Stimulated activated CD4-positive, alpha-beta T cell treated with anti-CD3 and anti-CD28 coated beads, Interleukin-15, amount 100 ng/mL, for 48 hours (primary cell): ENCODE measurements at regions not wholly inside any gene's neighbourhood (a gene's known extent, or its start where the extent isn't known, plus 50 kb on each side); places are given as distances from the start of the nearest gene placed in this dataset.
"Not testable (repeated sequence)": the region's sequence is repeated elsewhere in the genome, so short reads cannot be mapped to it uniquely, and the experiment has no call there.

Experiments used
- DNase-seq, 2 donors: peaks; one replicate each; pipeline ENCODE4 v3.0.0-alpha.2; 2020; ENCODE audit warnings: low read depth in 2 of 2

GRCh38 chr2:95654897-95655296 lies 63.1 kb downstream of the TRIM43 start:
- DNase-seq = not testable (repeated sequence)

DNA sequence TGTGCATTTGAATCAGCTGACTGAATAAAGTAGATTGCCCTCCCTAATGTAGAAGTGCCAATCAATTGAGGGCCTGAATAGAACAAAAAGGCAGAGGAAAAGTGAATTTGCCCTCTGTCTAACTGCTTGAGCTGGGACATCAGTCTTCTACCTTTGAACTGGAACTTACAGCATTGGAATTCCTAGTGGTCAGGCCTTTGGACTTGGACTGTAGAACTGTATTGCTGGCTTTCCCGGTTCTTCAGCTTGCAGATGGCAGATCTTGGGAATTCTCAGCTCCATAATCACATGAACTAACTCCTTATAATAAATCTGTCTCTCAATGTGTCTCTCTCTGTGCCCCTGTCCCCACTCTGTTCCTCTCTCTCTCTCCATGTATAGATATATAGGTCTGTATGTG lies 64.8 kb downstream of the TRIM43 start:
- not testable (repeated sequence) for DNase-seq

DNA sequence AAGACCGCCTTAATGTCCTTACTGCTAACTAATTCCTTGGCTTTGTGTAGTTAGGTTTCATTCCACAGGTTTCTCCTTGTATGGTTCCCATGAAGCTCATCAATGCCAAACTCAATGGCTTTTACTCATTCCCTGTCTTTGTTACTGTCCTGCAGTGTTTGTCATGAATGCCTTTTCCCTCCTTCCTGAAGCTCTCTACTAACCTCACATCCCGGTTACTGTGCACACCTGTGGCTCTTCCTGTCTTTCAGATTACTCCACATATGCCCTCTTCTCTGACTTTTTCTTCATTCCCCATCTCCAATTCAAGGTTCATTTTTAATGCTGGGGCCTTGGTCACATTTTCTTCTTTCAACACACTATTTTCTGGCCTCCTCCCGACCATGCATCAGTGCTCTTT lies 66.1 kb downstream of the TRIM43 start:
- not testable (repeated sequence) for DNase-seq

GRCh38 chr2:95660766-95661562 lies 69.2 kb downstream of the TRIM43 start:
- DNase-seq = not testable (repeated sequence)

GRCh38 chr2:95663471-95664441 lies 72.0 kb downstream of the TRIM43 start:
- not testable (repeated sequence) for DNase-seq

DNA sequence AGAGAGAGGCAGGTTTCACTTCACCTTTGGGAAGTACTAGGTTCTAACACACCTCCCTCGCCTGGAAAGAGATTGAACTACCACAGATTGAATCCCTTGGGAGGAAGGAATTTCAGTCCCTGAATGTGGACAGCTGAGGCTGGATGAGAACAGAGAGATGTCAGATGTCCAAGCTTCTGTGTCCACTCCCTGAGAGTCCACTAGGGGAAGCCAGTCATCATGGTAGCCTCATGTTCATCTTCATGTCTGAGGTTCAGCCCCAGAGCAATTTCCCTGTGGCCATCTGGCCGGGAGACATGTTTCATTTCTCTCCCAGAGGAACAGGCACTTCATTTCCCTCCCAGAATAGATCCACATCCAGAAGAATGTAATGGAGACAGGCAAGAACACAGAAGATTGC lies 74.8 kb downstream of the TRIM43 start:
- DNase-seq = not testable (repeated sequence)

GRCh38 chr2:95667480-95667879 lies 75.7 kb downstream of the TRIM43 start:
- DNase-seq = no peak

GRCh38 chr2:95668934-95669333 lies 77.1 kb downstream of the TRIM43 start:
- not testable (repeated sequence) for DNase-seq

- no peak for DNase-seq
These were observed 77.7 kb downstream of the TRIM43 start for GRCh38 chr2:95669441-95669991.

DNA sequence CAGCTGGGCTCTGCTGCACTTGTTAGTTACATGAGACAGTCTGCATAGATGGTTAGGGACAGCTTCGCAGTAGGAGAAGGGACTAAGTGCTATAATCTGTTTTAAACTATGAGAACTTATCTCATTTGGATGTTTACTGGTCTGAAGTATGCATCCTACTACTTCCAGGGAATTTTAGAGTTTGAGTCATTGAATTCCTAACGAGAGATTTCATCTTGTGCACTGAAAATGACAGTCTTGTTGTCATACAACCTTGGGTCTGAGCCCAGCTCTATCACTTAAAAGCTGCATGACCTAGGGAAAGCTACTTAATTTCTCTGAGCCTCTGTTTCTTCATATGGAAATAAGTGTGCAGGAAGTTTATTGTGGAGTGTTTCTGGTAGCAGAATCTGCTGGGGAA lies 78.4 kb downstream of the TRIM43 start:
- DNase-seq = no peak

- DNase-seq = no peak
These were observed 78.9 kb downstream of the TRIM43 start for GRCh38 chr2:95670686-95671085.

DNA sequence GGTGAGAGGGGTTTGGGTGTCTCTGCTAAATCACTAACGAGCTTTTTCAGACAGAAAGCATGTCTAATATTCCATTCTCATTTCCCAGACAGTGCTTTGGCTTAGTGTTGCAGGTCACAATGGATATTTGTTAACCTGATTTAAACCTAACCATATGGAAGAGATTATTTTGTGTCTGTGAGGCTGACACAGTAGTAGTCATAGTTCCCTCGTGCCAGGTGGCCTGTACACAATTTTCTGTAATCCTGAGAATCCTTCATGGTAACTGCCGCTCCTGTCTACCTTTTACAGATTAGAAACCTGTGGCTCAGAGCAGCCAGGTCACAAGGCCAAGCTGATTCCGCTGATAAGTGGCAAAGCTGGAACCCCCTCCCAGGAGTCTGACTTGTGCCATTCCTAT lies 79.4 kb downstream of the TRIM43 start:
- DNase-seq = not testable (repeated sequence)

GRCh38 chr2:95671992-95672391 lies 80.2 kb downstream of the TRIM43 start:
- not testable (repeated sequence) for DNase-seq

DNA sequence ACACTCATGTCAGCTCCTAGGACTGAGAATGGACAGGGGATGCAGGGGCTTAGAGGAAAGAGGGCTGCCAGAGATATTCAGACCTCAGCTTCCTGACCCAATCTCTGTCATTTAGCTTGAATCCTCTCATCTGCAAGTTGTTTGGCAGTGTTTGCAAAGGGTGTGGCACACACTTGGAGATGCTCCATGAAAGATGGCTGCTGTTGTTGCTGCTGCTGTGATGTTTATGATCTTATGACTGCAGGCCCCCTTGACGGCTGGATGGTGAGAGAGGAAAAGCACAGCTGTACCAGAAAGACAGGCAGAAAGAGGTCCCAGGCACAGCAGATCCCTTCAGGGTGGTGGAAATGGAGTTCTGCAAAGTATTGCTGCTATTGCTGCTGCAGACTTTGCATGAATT lies 80.7 kb downstream of the TRIM43 start:
- not testable (repeated sequence) for DNase-seq

DNA sequence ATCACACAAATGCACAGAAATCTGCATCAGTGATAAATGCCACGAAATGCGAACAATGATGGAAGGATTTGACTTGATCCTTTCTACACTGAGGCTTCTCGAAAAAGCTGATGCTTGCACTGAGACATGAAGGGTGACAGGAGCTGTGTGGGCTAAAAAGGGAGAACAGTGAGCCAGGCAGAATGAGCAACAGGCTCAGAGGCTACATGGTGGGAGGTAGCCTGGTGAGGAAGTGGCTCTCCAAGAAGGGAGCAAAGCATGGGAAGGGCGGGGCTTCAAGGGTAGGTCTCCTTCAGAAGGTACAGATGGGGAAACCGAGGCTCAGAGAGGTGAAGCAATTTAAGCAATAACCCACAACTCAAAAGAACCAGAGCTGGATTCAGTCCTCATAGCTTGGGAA lies 82.4 kb downstream of the TRIM43 start:
- DNase-seq = no peak

- DNase-seq = not testable (repeated sequence)
These were observed 84.8 kb downstream of the TRIM43 start for GRCh38 chr2:95676573-95676972.

DNA sequence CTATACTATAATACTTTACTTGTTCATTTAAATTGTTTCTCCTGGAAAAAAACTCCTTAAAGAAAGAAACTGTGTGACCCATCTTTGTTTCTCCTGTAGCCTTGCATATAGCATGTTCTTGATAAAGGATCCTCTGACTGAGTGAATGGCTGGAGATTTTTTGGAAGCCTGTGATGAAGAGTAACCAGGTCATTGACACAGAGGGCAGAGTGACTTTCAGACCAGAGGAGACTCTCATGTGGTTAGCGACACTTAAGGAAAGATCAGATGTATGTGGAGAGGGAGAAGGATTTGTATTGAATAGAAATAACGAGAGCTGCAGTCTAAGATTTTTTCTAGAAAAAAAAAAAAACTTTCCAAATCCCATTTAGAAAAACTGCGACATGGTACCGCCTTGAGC lies 85.5 kb downstream of the TRIM43 start:
- DNase-seq = no peak

DNA sequence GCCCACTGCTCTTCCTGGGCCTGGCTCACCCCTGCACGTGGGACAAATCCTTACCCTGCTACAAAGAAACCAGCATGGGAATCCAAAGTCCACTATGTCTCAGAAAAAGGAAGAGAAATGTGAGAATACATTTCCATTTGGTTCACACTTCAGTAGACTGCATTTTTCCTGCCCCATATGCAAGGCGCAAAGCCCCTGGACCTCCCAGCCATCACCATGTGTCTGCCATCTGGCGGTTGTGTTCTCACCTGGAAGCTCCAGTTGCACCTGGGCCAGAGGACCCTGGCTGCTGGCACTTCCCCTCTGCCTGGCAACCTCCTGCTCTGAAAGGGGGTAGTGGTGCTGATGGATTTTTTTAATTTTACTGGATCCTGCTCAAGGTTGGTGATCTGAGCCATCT lies 86.0 kb downstream of the TRIM43 start:
- DNase-seq = not testable (repeated sequence)

DNA sequence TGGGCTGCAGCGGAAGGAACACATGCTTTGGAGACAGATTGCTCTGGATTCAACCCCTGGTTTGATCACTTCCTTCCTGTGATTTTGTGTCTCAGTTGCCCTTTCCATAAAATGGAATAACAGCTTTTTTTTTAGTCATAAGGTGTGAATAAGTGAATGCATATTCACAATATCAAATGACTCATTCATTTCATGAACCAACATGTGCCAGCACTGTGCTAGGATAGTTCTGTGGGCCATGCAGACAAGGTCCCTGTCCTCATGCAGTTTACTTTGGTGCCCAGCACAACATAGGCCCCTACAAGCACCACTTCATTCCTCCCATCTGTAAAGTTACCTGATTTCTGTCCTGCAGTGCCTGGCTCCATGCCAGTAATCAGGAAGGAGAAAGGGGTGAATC lies 89.4 kb downstream of the TRIM43 start:
- DNase-seq = not testable (repeated sequence)

DNA sequence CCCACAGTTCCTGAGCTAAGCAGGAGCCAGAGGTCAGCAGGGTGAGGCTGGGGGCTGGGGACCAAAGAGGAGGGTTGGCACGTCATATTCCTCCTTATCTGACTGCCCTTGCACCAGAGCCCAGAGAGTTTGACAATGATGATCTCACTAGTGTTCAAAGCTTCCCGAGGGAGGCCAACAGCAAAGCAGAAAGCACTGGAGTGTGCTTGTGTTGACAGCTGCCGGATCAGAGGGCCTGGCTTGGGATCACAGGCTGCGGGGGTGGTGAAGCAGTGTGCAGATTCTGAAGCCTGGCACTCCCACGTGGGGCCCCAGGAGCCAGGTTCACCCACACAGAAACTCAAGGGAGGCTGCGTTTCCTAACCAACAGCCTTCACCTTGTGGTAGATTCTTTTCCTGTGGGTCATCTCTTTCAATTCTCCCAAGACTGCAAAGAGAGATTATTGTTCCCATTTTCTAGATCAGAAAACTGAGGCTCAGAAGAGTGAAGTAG lies 89.8 kb downstream of the TRIM43 start:
- not testable (repeated sequence) for DNase-seq

- not testable (repeated sequence) for DNase-seq
These were observed 91.2 kb downstream of the TRIM43 start for GRCh38 chr2:95682889-95683517.

DNA sequence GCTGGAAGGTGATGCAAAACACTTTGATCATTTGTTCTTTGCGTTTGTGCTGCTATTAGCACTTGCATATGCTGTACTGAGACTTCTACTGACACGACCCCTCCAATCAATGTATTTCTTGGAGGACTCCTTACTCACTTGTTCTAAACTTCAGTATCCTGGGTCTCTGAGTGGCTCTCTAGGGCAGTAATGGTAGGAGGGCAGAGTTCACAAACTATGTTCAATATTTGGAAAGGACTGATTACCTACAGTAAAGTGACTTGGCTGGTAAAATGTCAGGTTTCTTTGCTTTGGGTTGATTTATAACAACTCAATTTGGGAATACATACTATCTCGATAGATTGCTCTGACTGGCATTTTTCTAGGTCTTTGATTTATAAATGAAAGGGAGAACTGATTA lies 93.7 kb downstream of the TRIM43 start:
- DNase-seq = no peak
